DLD1 (cell line): ENCODE measurements at regions not wholly inside any gene's neighbourhood (a gene's known extent, or its start where the extent isn't known, plus 50 kb on each side); places are given as distances from the start of the nearest gene placed in this dataset.

ENCODE experiments used
- in situ Hi-C: cut with HindIII; loops from 2 replicates; pipeline ENCODE4 v1.10.0; 2017; ENCODE audit warnings: low sequenced_read_pairs

DNA sequence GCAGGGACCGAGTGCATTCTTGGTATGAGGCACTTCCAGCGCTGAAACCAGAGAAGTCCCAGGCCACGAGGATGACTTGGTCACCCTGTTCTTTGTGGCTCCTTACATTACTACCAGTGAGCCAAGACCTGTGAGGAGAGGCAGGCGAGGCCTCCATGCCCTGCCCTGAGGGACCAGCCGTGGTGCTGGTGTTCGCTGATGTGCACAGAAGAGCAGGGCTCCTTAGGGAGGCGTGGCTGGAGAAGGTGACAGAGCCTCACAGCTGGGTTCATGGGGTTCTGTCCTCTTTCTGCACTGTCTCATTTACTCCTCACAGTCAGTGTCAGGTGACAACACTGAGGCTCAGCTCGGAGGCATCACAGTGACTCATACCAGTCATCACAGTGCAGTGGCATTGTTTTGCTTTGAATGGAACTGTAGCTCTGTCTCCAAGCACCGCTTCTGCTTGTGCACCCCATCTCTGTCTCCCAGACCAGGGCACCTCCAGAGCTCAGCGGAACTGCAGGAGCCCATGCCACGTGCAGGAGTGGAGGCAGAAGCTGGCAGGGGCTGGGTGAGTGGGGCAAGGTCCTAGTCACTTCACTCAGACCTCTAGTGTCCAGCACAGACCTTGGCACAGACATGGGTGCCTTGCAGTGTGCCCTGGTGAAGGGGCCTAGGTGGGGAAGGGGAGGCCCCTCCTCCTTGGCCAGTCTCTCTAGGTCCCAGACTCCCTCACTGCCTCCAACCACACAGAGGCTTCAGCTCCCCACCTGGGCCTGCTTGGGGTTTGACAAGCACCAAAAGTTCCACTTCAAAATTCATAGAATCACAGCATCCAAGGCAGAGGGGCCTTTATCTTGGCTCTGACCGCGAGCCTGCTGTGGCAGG, 310.9 kb downstream of the MATN1 start:
- in situ Hi-C loops: no loop called here

DNA sequence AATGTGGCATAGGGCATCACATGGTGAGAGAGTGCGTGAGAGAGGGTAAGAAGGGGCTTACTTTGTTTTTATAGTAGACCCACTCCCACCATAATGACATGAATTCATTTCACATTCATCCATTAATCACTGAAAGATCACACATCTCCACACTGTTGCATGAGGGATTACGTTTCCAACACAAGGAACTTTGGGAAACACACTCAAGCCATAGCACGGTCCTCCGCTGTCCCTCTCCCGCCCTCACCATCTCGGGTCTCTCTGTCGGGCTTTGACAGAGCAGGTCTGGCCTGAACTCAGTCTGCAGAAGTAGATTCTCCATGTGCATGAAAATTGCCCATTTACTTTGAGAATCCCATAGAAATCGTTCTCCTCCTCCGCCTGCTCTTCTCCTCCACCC, 312.2 kb downstream of the MATN1 start:
- in situ Hi-C loops: no loop called here

DNA sequence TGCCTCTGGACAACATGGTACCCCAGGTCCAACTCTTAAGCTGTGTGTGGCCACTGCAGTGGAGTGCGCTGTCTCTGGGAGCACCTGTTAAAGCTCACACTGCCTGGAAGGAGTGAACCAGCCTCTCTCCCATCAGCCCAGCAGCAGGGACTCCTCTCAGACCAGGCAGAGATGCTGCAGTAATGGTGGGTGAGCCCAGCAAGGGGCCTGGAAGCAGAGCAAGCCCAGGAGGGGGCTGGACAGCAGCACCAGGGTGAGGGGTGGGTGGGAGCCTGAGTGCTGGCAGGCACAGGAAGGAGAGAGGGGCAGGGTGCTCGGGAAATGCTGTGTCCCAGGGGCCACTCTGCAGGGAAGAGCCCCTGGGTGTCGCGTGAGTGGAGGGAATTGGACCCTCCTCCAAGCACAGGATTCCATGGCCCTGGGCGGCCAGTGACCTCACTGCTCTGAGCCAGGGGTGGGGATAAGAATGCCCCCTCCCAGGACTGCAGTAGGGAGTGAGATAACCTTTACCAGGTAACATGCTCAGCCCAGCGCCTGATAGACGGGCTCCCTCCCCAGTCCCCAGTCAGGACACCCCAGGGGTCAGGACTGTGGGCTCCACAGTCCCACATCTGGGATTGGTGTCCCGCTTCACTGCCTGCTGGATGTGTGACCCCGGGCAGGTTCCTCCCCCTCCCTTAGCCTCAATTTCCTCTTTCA, 313.1 kb downstream of the MATN1 start:
- in situ Hi-C loops: no loop called here

DNA sequence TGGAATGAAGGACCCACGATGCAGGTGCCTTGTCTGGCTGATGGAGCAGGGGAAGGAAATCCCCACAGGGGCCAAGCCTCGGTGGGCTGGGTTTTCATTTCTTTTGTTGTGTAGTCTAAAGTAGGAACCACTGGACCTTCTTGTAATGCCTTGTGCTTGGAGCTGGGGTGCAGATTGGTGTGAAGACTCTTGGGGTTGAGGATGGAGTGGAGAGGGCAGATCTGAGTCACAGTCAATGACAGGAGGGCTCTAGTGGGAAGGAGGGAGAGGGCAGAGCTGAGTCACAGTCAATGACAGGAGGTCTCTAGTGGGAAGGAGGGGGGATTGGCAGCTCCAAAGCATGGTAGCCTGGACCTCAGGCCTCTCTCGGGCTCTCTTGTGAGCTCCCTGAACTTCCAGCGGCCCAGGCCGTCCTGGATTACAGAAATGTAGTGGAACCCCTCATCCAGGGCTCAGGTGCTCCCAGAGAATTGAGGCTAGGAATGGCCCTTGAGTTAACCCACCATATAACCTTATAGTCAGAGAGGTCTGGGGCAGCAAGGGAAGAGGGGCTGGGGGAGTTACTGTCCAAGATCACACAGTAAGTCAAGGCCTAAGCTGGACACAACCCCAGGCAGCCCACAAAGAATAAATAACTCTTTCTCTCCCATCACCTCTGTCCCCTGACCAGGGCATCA, 313.8 kb downstream of the MATN1 start:
- in situ Hi-C loops: no loop called here

DNA sequence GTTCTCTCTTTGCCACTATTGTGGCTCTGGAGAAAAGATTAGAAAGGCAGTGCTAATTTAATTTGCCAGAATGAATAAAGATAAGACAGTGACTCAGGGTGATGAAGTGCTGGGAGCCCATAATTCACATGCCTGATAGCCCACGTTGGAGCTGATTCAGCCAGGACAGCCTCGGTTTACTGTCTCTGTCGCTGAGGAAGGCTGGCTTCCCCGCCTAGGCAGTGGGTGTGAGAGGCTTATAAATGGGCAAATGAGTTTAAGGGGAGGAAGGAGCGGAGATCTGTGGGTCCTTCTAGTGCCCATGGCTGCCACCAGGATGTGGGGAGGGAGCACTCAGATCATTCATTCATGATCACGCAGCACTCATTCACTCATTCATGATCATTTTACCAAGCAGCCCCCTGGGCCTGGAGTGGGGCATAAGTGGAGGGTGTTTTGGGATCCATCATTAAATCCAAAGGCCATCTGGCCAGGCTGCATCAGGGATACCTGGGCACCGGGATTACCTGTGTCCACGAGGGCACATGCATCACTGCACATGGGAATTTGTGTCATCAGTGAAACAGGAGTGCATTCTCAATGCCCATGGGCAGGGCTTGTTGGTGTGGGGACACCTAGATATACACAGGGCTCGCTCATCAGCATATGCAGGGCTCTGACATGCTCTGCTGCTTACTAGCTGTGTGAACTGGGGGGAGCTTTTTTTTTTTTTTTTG, 315.4 kb downstream of the MATN1 start:
- in situ Hi-C loops: no loop called here

DNA sequence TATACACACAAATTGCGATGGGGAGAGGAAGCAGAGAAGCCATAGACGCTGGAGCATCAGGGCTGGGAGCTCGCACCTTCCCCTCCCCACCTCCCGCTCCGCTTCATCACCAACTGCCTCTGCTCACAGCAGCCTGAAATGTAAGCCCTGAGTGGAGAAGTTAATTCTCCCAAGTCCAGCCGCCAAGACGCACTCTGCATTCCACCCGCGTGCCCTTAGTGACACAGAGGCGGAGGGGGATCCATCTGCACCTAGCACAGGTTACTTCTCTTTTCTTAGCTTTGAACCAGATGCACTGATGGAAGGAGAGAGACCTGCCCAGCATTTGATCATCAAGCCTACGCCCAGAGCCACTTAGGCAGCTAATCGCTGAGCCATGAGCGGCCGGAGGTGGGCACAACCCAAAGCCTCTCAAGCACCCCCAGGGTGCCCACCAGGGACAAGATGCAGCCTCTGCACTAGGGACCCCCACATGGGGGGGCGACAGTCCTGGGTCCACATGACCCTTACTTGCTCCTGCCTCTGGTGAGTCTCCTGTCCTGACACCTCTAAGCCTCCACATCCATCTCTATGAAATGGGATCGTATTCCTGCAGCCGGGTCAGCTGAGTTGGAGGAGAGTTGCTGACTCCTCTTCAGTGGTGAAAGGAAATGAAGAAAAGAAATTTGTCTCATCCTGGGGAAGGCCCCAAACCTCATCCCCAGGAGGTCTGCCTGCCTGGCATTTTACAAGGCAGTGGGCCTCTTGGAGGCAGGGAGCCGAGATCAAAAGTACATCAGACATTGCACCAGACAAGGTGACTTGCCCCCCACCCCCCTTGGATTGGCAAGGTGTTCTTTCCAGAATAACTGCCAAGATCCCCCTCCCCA, 316.2 kb downstream of the MATN1 start:
- in situ Hi-C loops: no loop called here

DNA sequence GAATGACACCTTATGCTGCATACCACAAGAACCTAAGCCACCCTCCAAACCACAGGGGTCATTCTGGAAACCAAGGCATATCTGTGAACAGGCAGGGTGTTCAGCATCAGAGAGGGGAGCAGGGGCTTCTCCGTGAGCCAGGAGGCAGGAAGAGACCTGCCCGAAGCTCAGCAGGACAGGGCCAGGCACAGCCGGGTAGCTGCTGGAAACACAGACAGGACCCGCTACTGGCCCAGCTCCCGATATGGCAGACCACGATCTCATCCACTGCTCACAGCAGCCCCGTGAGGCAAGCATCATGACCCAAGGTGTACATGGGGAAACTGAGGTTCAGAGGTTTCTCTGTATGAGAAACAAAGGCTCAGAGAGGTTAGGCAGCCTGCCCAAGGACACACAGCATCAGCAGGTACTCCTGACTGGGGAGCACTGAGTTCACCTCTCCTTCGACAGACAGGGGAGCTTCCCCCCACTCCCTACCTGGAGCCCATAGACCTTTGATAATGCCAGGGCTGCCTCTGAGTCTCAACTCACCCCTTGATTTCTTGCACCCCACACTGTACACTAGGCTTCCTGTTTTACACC, 317.7 kb downstream of the MATN1 start:
- in situ Hi-C loops: no loop called here

DNA sequence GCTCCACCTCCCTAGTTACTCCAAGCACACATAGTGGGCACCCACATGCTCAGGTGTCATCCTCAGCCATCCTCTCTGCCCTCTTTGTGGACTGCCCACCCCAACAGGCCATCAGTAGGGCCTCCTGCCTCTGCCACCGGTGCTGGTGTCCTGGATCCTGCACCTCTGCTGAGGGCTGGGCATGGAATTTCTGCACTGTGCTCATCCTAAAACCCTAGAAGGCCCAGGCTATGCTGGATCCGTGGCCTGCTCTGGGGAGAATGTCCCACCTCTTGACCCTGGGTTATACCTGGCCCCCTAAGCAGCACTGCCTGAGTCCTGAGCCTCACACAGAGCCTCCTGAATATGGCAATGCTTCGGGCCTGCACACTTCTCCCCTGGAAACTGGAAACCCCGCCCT, 318.3 kb downstream of the MATN1 start:
- in situ Hi-C loops: no loop called here

DNA sequence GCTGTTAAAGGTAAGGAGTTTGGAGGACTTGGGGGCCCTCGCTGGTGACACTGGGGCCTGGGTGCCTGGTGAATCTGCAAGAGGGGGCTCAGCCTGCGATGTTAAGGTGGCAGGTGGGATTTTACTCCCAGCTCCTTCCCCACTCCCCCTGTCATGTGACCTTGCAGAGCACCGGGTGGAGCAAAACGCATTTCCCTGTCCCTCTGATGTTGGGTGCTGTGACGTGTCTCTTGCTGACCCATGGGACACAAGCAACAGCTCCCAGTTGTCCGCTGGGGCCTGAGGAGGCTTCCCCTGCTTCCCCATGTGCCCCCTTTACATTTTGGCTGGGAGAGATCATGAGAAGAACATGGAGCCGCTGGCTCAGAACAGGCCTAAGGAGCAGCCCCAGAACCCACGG, 319.0 kb downstream of the MATN1 start:
- in situ Hi-C loops: no loop called here

DNA sequence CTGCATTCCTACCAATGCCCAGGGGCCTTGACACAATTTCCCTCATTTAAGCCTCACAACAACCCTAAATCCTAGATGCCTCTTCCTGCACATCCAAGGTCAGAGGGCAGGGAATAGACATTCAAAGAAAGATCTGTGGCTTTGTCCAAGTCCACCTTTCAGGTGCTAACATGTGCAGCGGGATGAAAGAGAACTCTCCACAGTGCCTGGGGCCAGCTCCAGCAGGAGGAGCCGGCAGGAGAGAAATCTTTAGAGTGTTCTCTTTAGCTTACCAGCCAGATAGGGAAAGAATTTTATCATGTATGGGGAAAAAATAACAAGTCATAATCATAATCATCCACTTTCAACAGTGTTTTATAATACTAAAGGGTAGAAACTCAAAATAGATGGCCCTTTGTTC, 319.7 kb downstream of the MATN1 start:
- in situ Hi-C loops: no loop called here

DNA sequence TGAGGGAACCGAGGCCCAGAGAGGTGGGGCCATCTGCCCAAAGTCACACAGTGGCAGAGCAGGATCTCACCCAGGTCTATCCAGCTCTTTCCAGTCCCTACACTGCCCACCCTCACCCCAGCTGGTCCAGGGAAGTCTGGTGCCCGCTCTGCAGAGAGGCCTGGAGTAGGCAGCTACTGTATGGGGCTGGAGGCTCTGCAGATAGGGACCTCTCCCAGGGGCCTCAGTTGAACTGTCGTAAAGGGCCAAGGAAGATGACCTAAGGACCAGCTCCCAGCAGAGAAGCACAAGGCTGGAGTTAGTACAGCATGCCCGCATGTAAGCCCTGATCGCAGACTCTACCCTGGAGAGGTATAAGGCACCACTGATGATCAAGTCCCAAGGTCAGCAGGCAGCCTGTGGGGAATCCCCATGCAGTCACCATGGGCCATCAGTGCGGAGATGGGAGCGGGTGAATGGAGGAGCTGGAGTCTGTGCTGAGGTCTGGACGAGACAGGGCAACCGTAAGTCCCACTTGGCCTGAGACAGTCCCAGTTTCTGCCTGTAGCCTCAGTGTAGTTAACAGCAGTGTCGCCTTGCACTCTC, 320.2 kb downstream of the MATN1 start:
- in situ Hi-C loops: no loop called here

DNA sequence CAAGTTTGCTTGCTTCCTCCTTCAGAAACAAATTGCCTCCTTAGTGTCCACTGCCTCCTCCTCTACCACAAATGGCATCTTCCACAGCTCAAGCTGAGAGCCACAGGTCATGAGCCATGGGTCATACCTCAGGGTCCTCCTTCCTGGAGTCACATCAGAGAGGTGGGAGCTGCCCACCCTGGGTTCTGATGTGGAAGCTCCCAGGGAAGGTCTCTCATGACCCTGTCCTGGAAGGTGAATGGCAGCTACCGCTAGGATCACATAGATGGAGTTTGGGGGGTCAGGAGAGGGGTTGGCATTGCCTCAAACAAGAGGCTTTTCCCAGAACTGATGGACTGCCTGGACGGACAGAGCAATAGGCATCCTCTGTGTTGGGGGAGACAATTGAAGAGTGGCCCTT, 321.4 kb downstream of the MATN1 start:
- in situ Hi-C loops: no loop called here

DNA sequence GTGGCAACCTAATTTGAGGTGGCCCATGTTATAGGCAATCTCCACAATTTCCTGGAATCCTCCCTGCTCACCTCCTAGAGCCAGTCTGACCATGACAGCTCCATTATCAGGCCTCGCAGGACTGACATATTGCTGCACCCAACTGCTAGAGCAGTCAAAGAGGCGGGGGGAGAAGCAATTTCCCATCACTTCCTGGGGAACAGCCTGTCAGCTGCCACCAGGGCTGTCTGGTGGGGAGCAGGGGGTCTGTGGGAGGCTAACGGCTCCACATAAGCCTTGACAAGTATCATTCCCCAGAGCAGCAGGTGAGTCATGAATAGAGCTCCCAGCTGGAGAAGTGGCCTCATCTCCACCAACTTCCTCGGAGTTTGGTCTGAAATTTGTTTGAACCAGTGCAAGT, 322.9 kb downstream of the MATN1 start:
- in situ Hi-C loops: no loop called here

DNA sequence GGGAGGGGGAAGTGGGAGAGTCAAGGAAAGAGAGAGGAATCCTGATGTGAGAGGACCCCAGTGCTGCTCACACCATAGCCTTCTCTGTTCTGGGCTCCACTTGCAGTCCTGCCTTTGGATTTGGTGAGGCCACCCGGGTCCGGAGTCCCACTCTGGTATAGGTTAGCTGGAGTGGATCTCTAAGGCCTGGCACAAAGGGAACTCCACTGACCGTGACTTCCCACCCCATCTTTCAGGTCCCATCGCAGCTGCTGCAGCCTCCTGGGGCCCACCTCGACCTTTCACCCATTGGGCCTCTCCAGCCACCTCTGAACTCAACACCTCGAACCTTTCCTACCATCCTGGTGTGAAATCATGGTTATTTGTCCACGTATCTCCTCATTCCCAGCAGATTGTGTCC, 324.4 kb downstream of the MATN1 start:
- in situ Hi-C loops: no loop called here

DNA sequence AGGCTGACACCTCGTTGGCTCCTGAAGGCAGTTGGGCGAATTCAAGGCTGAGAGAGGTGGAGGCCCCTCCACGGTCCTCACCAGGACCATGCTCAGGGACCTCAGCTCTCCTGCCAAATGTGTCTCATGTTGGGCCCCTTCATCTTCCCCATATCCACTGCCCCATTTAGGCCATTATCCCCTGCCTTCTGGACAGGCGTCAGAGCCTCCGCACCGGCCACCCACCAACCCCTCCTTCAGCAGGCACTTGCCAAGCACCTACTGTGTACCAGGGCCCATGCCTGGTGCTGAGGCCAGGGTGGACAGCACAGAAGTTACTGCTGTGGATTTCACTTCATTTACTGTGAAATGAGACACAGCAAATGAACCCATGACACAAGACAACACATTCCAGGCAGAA, 325.8 kb downstream of the MATN1 start:
- in situ Hi-C loops: no loop called here

DNA sequence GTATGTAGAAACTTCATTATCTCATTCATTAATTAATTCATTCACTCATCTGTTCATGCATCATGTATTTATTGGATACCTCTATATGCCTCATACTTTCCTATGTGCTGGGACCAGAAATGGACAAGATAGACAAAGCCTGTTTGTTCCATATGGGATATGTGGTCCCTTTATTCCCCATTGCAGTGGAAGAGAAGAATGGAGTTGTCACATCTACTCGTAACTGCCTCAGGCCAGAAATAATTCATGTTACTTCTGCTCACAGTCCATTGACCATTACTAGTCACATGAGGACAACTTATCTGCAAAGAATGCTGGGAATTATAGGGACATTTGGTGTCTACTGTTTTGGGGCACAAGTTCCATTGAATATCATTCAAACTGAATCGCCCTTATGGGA, 327.8 kb downstream of the MATN1 start:
- in situ Hi-C loops: no loop called here

DNA sequence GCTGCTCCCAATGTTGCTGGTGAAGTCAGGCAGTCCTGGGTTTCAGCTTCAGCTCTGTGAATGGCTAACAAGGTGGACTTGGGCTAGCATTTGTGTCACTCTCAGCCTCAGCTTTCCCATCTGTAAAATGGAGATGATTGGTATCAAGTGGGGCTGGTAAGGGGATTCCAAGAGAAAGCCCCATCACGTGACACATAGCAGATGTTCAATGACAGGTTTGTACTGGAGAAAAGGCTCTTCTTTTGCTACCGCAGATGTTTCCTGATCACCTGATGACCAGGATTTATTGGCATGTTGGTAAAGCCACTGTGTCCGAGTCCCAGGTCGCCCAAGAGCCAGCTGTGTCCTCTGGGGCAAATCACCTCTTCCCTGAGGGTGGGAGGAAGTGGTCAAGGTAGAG, 335.0 kb downstream of the MATN1 start:
- in situ Hi-C loops: no loop called here

DNA sequence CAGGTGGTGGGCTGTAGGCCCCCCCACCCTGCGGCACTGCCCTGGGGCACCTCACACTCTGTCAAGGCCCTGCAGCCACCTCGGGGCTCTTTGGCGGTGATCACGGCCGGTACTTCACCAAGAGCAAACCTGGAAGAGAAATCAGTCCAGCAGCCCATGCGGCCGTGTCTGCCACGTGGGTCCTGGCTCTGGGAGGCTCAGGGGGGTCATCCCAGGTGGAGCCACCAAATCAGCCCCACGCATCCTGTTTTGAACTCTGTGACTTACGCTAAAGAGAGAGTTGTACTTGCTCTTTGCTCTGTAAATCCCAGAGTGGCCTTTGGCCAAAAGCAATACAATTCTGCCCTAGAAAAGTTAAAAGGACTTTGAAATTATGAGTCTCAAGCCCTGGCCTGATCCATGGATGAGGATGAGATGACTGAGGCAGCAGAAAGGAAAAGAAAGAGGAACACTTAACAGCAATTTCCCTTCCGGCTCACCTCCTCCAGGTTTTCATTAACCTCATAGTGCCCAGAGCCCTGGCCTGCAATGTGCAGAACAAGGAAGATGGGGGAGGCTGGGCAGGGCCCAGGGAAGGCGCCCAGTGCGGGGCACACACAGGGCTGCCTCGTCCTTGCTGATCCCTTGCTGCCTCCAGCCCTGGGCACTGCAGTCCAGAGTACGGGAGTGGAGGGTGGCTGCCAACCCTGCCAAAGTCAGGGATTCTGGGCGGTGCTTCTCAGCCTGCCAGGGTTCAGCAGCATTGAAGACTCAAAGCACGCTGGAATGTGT, 337.0 kb downstream of the MATN1 start:
- in situ Hi-C loops: no loop called here
